SU-DHL-6 (cell line): ENCODE measurements at regions not wholly inside any gene's neighbourhood (a gene's known extent, or its start where the extent isn't known, plus 50 kb on each side); places are given as distances from the start of the nearest gene placed in this dataset.

ENCODE experiments used
- H2AFZ ChIP-seq: fragments of 200-600 bp; sonication (generic); 2 replicates; pipeline ENCODE4 v1.6.1; 2014; ENCODE audit warnings: low read depth, mild to moderate bottlenecking, moderate library complexity, mixed read lengths, antibody characterized with exemption, low read length; ENCODE audit not compliant: severe bottlenecking
- H3F3A ChIP-seq: fragments of 200-600 bp; shearing (Covaris generic); 2 replicates; pipeline ENCODE4 v1.6.0; 2016; ENCODE audit warnings: antibody characterized with exemption, mild to moderate bottlenecking; ENCODE audit not compliant: insufficient read depth
- H3K27ac ChIP-seq: fragments of 200-600 bp; sonication (generic); 2 replicates; pipeline ENCODE4 v1.5.1; 2016; ENCODE audit warnings: low read depth, mild to moderate bottlenecking, low read length, moderate library complexity, mixed read lengths
- H3K27me3 ChIP-seq: fragments of 200-600 bp; sonication (generic), shearing (Covaris generic); 2 replicates; pipeline ENCODE4 v1.6.0; 2014; ENCODE audit warnings: mild to moderate bottlenecking, low read length
- H3K36me3 ChIP-seq: fragments of 200-600 bp; sonication (generic); 2 replicates; pipeline ENCODE4 v1.6.1; 2014; ENCODE audit warnings: mild to moderate bottlenecking, low read length, mixed read lengths
- H3K4me2 ChIP-seq: fragments of 300-600, 200-600 bp; shearing (Covaris generic), sonication (generic); 2 replicates; pipeline ENCODE4 v1.6.0; 2014; ENCODE audit warnings: low read length, low read depth, mild to moderate bottlenecking; ENCODE audit not compliant: poor library complexity, severe bottlenecking
- H3K4me3 ChIP-seq: fragments of 200-600 bp; sonication (generic); 2 replicates; pipeline ENCODE4 v1.5.1; 2014; ENCODE audit warnings: antibody characterized with exemption, low read length, mild to moderate bottlenecking, mixed read lengths; ENCODE audit not compliant: insufficient read depth, poor library complexity, severe bottlenecking
- H3K79me2 ChIP-seq: fragments of 200-600 bp; sonication (generic); 2 replicates; pipeline ENCODE4 v1.6.1; 2014; ENCODE audit warnings: mild to moderate bottlenecking, low read length, moderate library complexity; ENCODE audit not compliant: insufficient read depth
- H3K9ac ChIP-seq: fragments of 200-600 bp; sonication (generic); 2 replicates; pipeline ENCODE4 v1.7.0; 2014; ENCODE audit warnings: mild to moderate bottlenecking, low read length
- H3K9me2 ChIP-seq: fragments of 200-600 bp; sonication (generic); replicated peaks from 2 replicates; pipeline ENCODE4 v1.6.1; 2014; ENCODE audit warnings: low read length; ENCODE audit not compliant: insufficient read depth
- H3K9me3 ChIP-seq: fragments of 200-600 bp; sonication (generic); 2 replicates; pipeline ENCODE4 v1.6.1; 2014; ENCODE audit warnings: low read length, mixed read lengths; ENCODE audit not compliant: insufficient read depth
- H4K20me1 ChIP-seq: fragments of 200-600 bp; sonication (generic); 2 replicates; pipeline ENCODE4 v1.6.1; 2014; ENCODE audit warnings: low read depth, mild to moderate bottlenecking, antibody characterized with exemption, low read length, moderate library complexity, mixed read lengths
- CTCF ChIP-seq: fragments of 200-600 bp; sonication (generic); IDR thresholded peaks from one replicate; pipeline ENCODE4 v1.5.1; 2017; ENCODE audit warnings: antibody characterized with exemption, mild to moderate bottlenecking, low read length, moderate library complexity; ENCODE audit not compliant: insufficient read depth, poor library complexity, severe bottlenecking
- EZH2phosphoT487 ChIP-seq: fragments of 200-600 bp; sonication (generic), shearing (Covaris generic); conservative IDR thresholded peaks from 2 replicates; pipeline ENCODE4 v1.6.1; 2018; ENCODE audit warnings: mild to moderate bottlenecking, antibody characterized with exemption, low read length, moderate library complexity, mixed read lengths

- H3K79me2 ChIP-seq, result no peaks in the 10 kb centered on the region
Measured at GRCh38 chr10:111523016-111523415, 446.2 kb downstream of the ADRA2A start.

GRCh38 chr10:111524134-111524533 lies 447.3 kb downstream of the ADRA2A start:
- Histone ChIP-seq H3K9ac (no peak overlapping the region), H3K9me2 (no peaks in the 10 kb centered on the region), H3K79me2 (no peaks in the 10 kb centered on the region), H4K20me1 (no peaks in the 10 kb centered on the region), H3K36me3 (no peaks in the 10 kb centered on the region), H3F3A (no peaks in the 10 kb centered on the region), H3K27ac (no peak overlapping the region), H3K4me3 (no peak overlapping the region), H3K4me2 (no peak overlapping the region), H3K27me3 (no peaks in the 10 kb centered on the region), H2AFZ (no peak overlapping the region), H3K9me3 (no peaks in the 10 kb centered on the region)
- no peak for TF ChIP-seq EZH2phosphoT487
- TF ChIP-seq CTCF, result no peak

More at GRCh38 chr10:111523016-111523415, 446.2 kb downstream of the ADRA2A start:
- Histone ChIP-seq H3K27me3 (no peaks in the 10 kb centered on the region), H4K20me1 (no peaks in the 10 kb centered on the region), H3K4me3 (no peak overlapping the region), H3K27ac (no peak overlapping the region), H3K4me2 (no peak overlapping the region), H3F3A (no peaks in the 10 kb centered on the region), H3K9me3 (no peaks in the 10 kb centered on the region), H2AFZ (no peak overlapping the region), H3K9ac (no peak overlapping the region), H3K36me3 (no peaks in the 10 kb centered on the region), H3K9me2 (no peaks in the 10 kb centered on the region)
- no peak for TF ChIP-seq CTCF
- no peak for TF ChIP-seq EZH2phosphoT487

GRCh38 chr10:111525696-111526095 lies 448.9 kb downstream of the ADRA2A start:
- H3K4me2 ChIP-seq, result no peak overlapping the region
- H3K9me2 ChIP-seq, result no peaks in the 10 kb centered on the region
- no peak overlapping the region for H3K4me3 ChIP-seq
- no peaks in the 10 kb centered on the region for H3K27me3 ChIP-seq
- H3K9me3 ChIP-seq, result no peaks in the 10 kb centered on the region
- H3K36me3 ChIP-seq, result no peaks in the 10 kb centered on the region
- no peak overlapping the region for H3K9ac ChIP-seq
- no peak for TF ChIP-seq CTCF
- TF ChIP-seq EZH2phosphoT487, result no peak
- H3F3A ChIP-seq, result no peaks in the 10 kb centered on the region
- H4K20me1 ChIP-seq, result no peaks in the 10 kb centered on the region
- no peaks in the 10 kb centered on the region for H3K79me2 ChIP-seq
- H2AFZ ChIP-seq, result no peak overlapping the region
- no peak overlapping the region for H3K27ac ChIP-seq
